GM18519 (cell line): ENCODE measurements at regions not wholly inside any gene's neighbourhood (a gene's known extent, or its start where the extent isn't known, plus 50 kb on each side); places are given as distances from the start of the nearest gene placed in this dataset.
"Not testable (repeated sequence)": the region's sequence is repeated elsewhere in the genome, so short reads cannot be mapped to it uniquely, and the experiment has no call there.

ENCODE experiments used
- ATAC-seq: cut with Tn5 transposase; IDR thresholded peaks from one replicate; pipeline ENCODE4 v1.9.1; 2021; ENCODE audit warnings: mild to moderate bottlenecking, moderate library complexity; ENCODE audit not compliant: unreplicated experiment, low FRiP score

GRCh38 chr13:50129081-50129705 lies 113.9 kb downstream of the KCNRG start:
- no peak for ATAC-seq

GRCh38 chr13:50129706-50130122 lies 114.5 kb downstream of the KCNRG start:
- ATAC-seq, result no peak

- ATAC-seq, result no peak
Measured at GRCh38 chr13:50130123-50130946, 115.1 kb downstream of the KCNRG start.

GRCh38 chr13:50131920-50132903 lies 117.0 kb downstream of the KCNRG start:
- no peak for ATAC-seq

GRCh38 chr13:50132904-50133357 lies 117.7 kb downstream of the KCNRG start:
- no peak for ATAC-seq

- no peak for ATAC-seq
Measured at GRCh38 chr13:50133358-50133953, 118.2 kb downstream of the KCNRG start.

- no peak for ATAC-seq
Measured at GRCh38 chr13:50136226-50136625, 121.0 kb downstream of the KCNRG start.

GRCh38 chr13:50136678-50137077 lies 121.4 kb downstream of the KCNRG start:
- no peak for ATAC-seq

- ATAC-seq, result not testable (repeated sequence)
Measured at GRCh38 chr13:50139435-50139934, 124.2 kb downstream of the KCNRG start.

- no peak for ATAC-seq
Measured at GRCh38 chr13:50140153-50140552, 124.9 kb downstream of the KCNRG start.

GRCh38 chr13:50140581-50141374 lies 125.5 kb downstream of the KCNRG start:
- ATAC-seq, result no peak

GRCh38 chr13:50141375-50141975 lies 126.2 kb downstream of the KCNRG start:
- ATAC-seq, result no peak

- no peak for ATAC-seq
Measured at GRCh38 chr13:50144246-50145160, 129.3 kb downstream of the KCNRG start.

- no peak for ATAC-seq
Measured at GRCh38 chr13:50149214-50149613, 134.0 kb downstream of the KCNRG start.

GRCh38 chr13:50149932-50150331 lies 134.7 kb downstream of the KCNRG start:
- ATAC-seq, result no peak

- ATAC-seq, result no peak
Measured at GRCh38 chr13:50152224-50152623, 137.0 kb downstream of the KCNRG start.

- peak; percentile 53 for ATAC-seq
Measured at GRCh38 chr13:50152655-50153309, 137.5 kb downstream of the KCNRG start.
